ENCODE measurements at regions not wholly inside any gene's neighbourhood (a gene's known extent, or its start where the extent isn't known, plus 50 kb on each side); places are given as distances from the start of the nearest gene placed in this dataset.

- DNase-seq, result no peak
- no peaks in the 10 kb centered on the region for H3K9me3 Mint-ChIP-seq (ENCODE audit: unreplicated experiment)
- TF ChIP-seq CTCF (IDR thresholded peaks at IDR 0.05; ENCODE audit: partially characterized antibody, unreplicated experiment), result no peak
- H3K4me1 Mint-ChIP-seq (ENCODE audit: low read depth, unreplicated experiment), result no peaks in the 10 kb centered on the region
- H3K36me3 Mint-ChIP-seq (ENCODE audit: unreplicated experiment), result no peaks in the 10 kb centered on the region
- H3K27me3 Mint-ChIP-seq (ENCODE audit: unreplicated experiment), result no peaks in the 10 kb centered on the region
- no peak overlapping the region for H3K27ac Mint-ChIP-seq (ENCODE audit: unreplicated experiment)
- H3K4me3 Mint-ChIP-seq (ENCODE audit: unreplicated experiment), result no peak overlapping the region
Observed at GRCh38 chr9:81073821-81074220, 615.5 kb downstream of the TLE1 start.

GRCh38 chr9:81072758-81073157 is 616.6 kb downstream of the TLE1 start:
- Mint-ChIP-seq H3K4me3 (ENCODE audit: unreplicated experiment) (no peak overlapping the region), H3K4me1 (ENCODE audit: low read depth, unreplicated experiment) (no peaks in the 10 kb centered on the region), H3K27me3 (ENCODE audit: unreplicated experiment) (no peaks in the 10 kb centered on the region), H3K9me3 (ENCODE audit: unreplicated experiment) (peaks cover 1% of the 10 kb centered on the region), H3K36me3 (ENCODE audit: unreplicated experiment) (no peaks in the 10 kb centered on the region), H3K27ac (ENCODE audit: unreplicated experiment) (no peak overlapping the region)
- TF ChIP-seq CTCF (IDR thresholded peaks at IDR 0.05; ENCODE audit: partially characterized antibody, unreplicated experiment), result no peak
- DNase-seq, result no peak

GRCh38 chr9:81071108-81071507 is 618.2 kb downstream of the TLE1 start:
- Mint-ChIP-seq H3K4me1 (ENCODE audit: low read depth, unreplicated experiment) (no peaks in the 10 kb centered on the region), H3K36me3 (ENCODE audit: unreplicated experiment) (no peaks in the 10 kb centered on the region), H3K27me3 (ENCODE audit: unreplicated experiment) (no peaks in the 10 kb centered on the region), H3K4me3 (ENCODE audit: unreplicated experiment) (no peak overlapping the region), H3K9me3 (ENCODE audit: unreplicated experiment) (peaks cover 1% of the 10 kb centered on the region), H3K27ac (ENCODE audit: unreplicated experiment) (no peak overlapping the region)
- TF ChIP-seq CTCF (IDR thresholded peaks at IDR 0.05; ENCODE audit: partially characterized antibody, unreplicated experiment), result no peak
- DNase-seq, result no peak

GRCh38 chr9:81070689-81071088 is 618.7 kb downstream of the TLE1 start:
- no peaks in the 10 kb centered on the region for H3K27me3 Mint-ChIP-seq (ENCODE audit: unreplicated experiment)
- no peak for DNase-seq
- no peak overlapping the region for H3K27ac Mint-ChIP-seq (ENCODE audit: unreplicated experiment)
- TF ChIP-seq CTCF (IDR thresholded peaks at IDR 0.05; ENCODE audit: partially characterized antibody, unreplicated experiment), result no peak
- no peaks in the 10 kb centered on the region for H3K4me1 Mint-ChIP-seq (ENCODE audit: low read depth, unreplicated experiment)
- H3K4me3 Mint-ChIP-seq (ENCODE audit: unreplicated experiment), result no peak overlapping the region
- peaks cover 3% of the 10 kb centered on the region for H3K9me3 Mint-ChIP-seq (ENCODE audit: unreplicated experiment)
- H3K36me3 Mint-ChIP-seq (ENCODE audit: unreplicated experiment), result no peaks in the 10 kb centered on the region

- no peak for DNase-seq
- peaks cover 3% of the 10 kb centered on the region for H3K9me3 Mint-ChIP-seq (ENCODE audit: unreplicated experiment)
- no peak for TF ChIP-seq CTCF (IDR thresholded peaks at IDR 0.05; ENCODE audit: partially characterized antibody, unreplicated experiment)
- H3K4me1 Mint-ChIP-seq (ENCODE audit: low read depth, unreplicated experiment), result no peaks in the 10 kb centered on the region
- no peak overlapping the region for H3K27ac Mint-ChIP-seq (ENCODE audit: unreplicated experiment)
- H3K36me3 Mint-ChIP-seq (ENCODE audit: unreplicated experiment), result no peaks in the 10 kb centered on the region
- H3K4me3 Mint-ChIP-seq (ENCODE audit: unreplicated experiment), result no peak overlapping the region
- no peaks in the 10 kb centered on the region for H3K27me3 Mint-ChIP-seq (ENCODE audit: unreplicated experiment)
Observed at GRCh38 chr9:81069923-81070322, 619.4 kb downstream of the TLE1 start.
